Mammary epithelial cell (primary cell): ENCODE measurements at regions not wholly inside any gene's neighbourhood (a gene's known extent, or its start where the extent isn't known, plus 50 kb on each side); places are given as distances from the start of the nearest gene placed in this dataset.

Experiments
- CTCF ChIP-seq, 2 donors: IDR thresholded peaks in 1 of 2; conservative IDR thresholded peaks in 1 of 2; 2 replicates each; pipeline ENCODE4 v1.5.1; 2011 to 2012; ENCODE audit warnings: inconsistent platforms in 2 of 2, low read length in 2 of 2, mild to moderate bottlenecking in 2 of 2, control low read depth in 1 of 2, low read depth in 1 of 2; ENCODE audit not compliant: insufficient read depth in 1 of 2; ENCODE audit errors: extremely low read depth in 1 of 2
- EZH2 ChIP-seq: IDR thresholded peaks from 2 replicates; pipeline ENCODE4 v1.6.1; 2012; ENCODE audit warnings: low read length, inconsistent platforms, borderline replicate concordance

- TF ChIP-seq EZH2 = no peak
- TF ChIP-seq CTCF (conservative IDR thresholded peaks at IDR 0.05 in 1 of 2, IDR thresholded peaks at IDR 0.05 in 1 of 2; ENCODE audit: extremely low read depth in 1 of 2, insufficient read depth in 1 of 2, low read depth in 1 of 2, low read length in 2 of 2) = no peak
Measured at GRCh38 chr5:6915574-6915973, 202.3 kb downstream of the TENT4A start.
